SIG-M5 treated with dmso at 0.1 percent for 504 hours (cell line): ENCODE measurements at regions not wholly inside any gene's neighbourhood (a gene's known extent, or its start where the extent isn't known, plus 50 kb on each side); places are given as distances from the start of the nearest gene placed in this dataset.
A peak's percentile ranks its signal among the peaks of the same experiment; 100 is the strongest.
"Not testable (repeated sequence)": the region's sequence is repeated elsewhere in the genome, so short reads cannot be mapped to it uniquely, and the experiment has no call there.

Experiments
- DNase-seq: peaks from one replicate; lab custom pipeline; 2025; ENCODE audit not compliant: unreplicated experiment; lab: John Stamatoyannopoulos, UW

- no peak for DNase-seq
Observed at GRCh38 chr3:140752499-140752898, 74.6 kb downstream of the TRIM42 start.

- DNase-seq: no peak
Observed at GRCh38 chr3:140753865-140754754, 76.2 kb downstream of the TRIM42 start.

- DNase-seq: no peak
Observed at GRCh38 chr3:140754936-140755335, 77.1 kb downstream of the TRIM42 start.

GRCh38 chr3:140756240-140757016, 78.6 kb downstream of the TRIM42 start:
- no peak for DNase-seq

GRCh38 chr3:140758791-140759444, 81.1 kb downstream of the TRIM42 start:
- DNase-seq: no peak

- no peak for DNase-seq
Observed at GRCh38 chr3:140760324-140761075, 82.6 kb downstream of the TRIM42 start.

GRCh38 chr3:140761076-140761639, 83.3 kb downstream of the TRIM42 start:
- DNase-seq: no peak

GRCh38 chr3:140762746-140763145, 84.9 kb downstream of the TRIM42 start:
- no peak for DNase-seq

GRCh38 chr3:140763532-140763931, 85.7 kb downstream of the TRIM42 start:
- no peak for DNase-seq

GRCh38 chr3:140765246-140765645, 87.4 kb downstream of the TRIM42 start:
- no peak for DNase-seq

- DNase-seq: no peak
Observed at GRCh38 chr3:140766465-140766864, 88.6 kb downstream of the TRIM42 start.

- no peak for DNase-seq
Observed at GRCh38 chr3:140767566-140767965, 89.7 kb downstream of the TRIM42 start.

- DNase-seq: no peak
Observed at GRCh38 chr3:140768941-140769340, 91.1 kb downstream of the TRIM42 start.

GRCh38 chr3:140769951-140770350, 92.1 kb downstream of the TRIM42 start:
- no peak for DNase-seq

- peak; percentile 13 for DNase-seq
Observed at GRCh38 chr3:140770977-140771667, 93.3 kb downstream of the TRIM42 start.

GRCh38 chr3:140777631-140778233, 99.9 kb downstream of the TRIM42 start:
- DNase-seq: no peak

- no peak for DNase-seq
Observed at GRCh38 chr3:140791368-140791767, 113.5 kb downstream of the TRIM42 start.

- no peak for DNase-seq
Observed at GRCh38 chr3:140794507-140794906, 116.6 kb downstream of the TRIM42 start.

GRCh38 chr3:140802898-140803297, 125.0 kb downstream of the TRIM42 start:
- DNase-seq: not testable (repeated sequence)

- no peak for DNase-seq
Observed at GRCh38 chr3:140809316-140809715, 131.5 kb downstream of the TRIM42 start.
